WI38 (cell line): ENCODE measurements at regions not wholly inside any gene's neighbourhood (a gene's known extent, or its start where the extent isn't known, plus 50 kb on each side); places are given as distances from the start of the nearest gene placed in this dataset.
"Not testable (repeated sequence)": the region's sequence is repeated elsewhere in the genome, so short reads cannot be mapped to it uniquely, and the experiment has no call there.

ENCODE experiments used
- H3K4me3 ChIP-seq: 2 replicates; pipeline ENCODE4 v1.5.1; 2011; ENCODE audit warnings: low read depth, mild to moderate bottlenecking, control low read depth, low read length
- CTCF ChIP-seq: IDR thresholded peaks from 2 replicates; pipeline ENCODE4 v1.5.1; 2012; ENCODE audit warnings: low read depth, mild to moderate bottlenecking, control low read depth, low read length

- TF ChIP-seq CTCF = no peak
- H3K4me3 ChIP-seq = no peak overlapping the region
Observed at GRCh38 chrX:63270873-63271272, 80.3 kb downstream of the SPIN4 start.

- no peak for TF ChIP-seq CTCF
- H3K4me3 ChIP-seq = no peak overlapping the region
Observed at GRCh38 chrX:63258144-63258543, 93.0 kb downstream of the SPIN4 start.

GRCh38 chrX:63250253-63250868 lies 100.8 kb downstream of the SPIN4 start:
- no peak overlapping the region for H3K4me3 ChIP-seq
- TF ChIP-seq CTCF = peak; percentile 88

GRCh38 chrX:63242689-63243088 lies 108.4 kb downstream of the SPIN4 start:
- not testable (repeated sequence) for H3K4me3 ChIP-seq

GRCh38 chrX:63235963-63236362 lies 115.2 kb downstream of the SPIN4 start:
- not testable (repeated sequence) for H3K4me3 ChIP-seq

- H3K4me3 ChIP-seq = not testable (repeated sequence)
Observed at GRCh38 chrX:63233013-63233412, 118.1 kb downstream of the SPIN4 start.

GRCh38 chrX:63218202-63218601 lies 132.9 kb downstream of the SPIN4 start:
- not testable (repeated sequence) for H3K4me3 ChIP-seq

GRCh38 chrX:63217549-63217948 lies 133.6 kb downstream of the SPIN4 start:
- not testable (repeated sequence) for H3K4me3 ChIP-seq

GRCh38 chrX:63209645-63210044 lies 141.5 kb downstream of the SPIN4 start:
- H3K4me3 ChIP-seq = not testable (repeated sequence)

- not testable (repeated sequence) for H3K4me3 ChIP-seq
Observed at GRCh38 chrX:63209128-63209527, 142.0 kb downstream of the SPIN4 start.

GRCh38 chrX:63204266-63205074 lies 146.7 kb downstream of the SPIN4 start:
- H3K4me3 ChIP-seq = not testable (repeated sequence)

- H3K4me3 ChIP-seq = not testable (repeated sequence)
Observed at GRCh38 chrX:63201987-63202386, 149.1 kb downstream of the SPIN4 start.

- H3K4me3 ChIP-seq = not testable (repeated sequence)
Observed at GRCh38 chrX:63198693-63199092, 152.4 kb downstream of the SPIN4 start.

- H3K4me3 ChIP-seq = not testable (repeated sequence)
Observed at GRCh38 chrX:63192366-63193041, 158.6 kb downstream of the SPIN4 start.
